NCI-H2196 (cell line): ENCODE measurements at regions not wholly inside any gene's neighbourhood (a gene's known extent, or its start where the extent isn't known, plus 50 kb on each side); places are given as distances from the start of the nearest gene placed in this dataset.
"Not testable (repeated sequence)": the region's sequence is repeated elsewhere in the genome, so short reads cannot be mapped to it uniquely, and the experiment has no call there.

Source experiments
- DNase-seq: peaks from one replicate; lab custom pipeline; 2025; ENCODE audit not compliant: unreplicated experiment; lab: John Stamatoyannopoulos, UW

- no peak for DNase-seq
Measured at GRCh38 chr3:69491975-69492374, 106.1 kb upstream of the FRMD4B start.

DNA sequence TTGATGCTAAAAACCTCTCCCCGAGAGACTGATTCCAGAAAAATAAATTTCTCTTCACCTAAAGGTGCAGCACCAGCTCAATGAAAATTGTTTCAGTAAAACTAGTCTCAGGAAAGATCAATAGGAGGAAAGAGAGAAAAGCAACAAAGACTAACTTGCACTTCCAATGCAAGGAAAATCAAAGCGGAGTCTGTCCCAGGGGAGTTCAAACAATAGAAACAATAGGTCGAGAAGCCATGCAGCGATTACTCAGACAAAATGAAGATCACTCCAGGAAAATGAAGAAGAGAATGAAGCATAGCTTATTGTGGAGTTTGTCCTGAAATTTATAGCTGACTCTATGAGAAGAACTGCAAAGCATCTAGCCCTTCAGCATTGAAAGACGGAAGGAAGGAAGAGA lies 105.1 kb upstream of the FRMD4B start:
- DNase-seq = no peak

DNA sequence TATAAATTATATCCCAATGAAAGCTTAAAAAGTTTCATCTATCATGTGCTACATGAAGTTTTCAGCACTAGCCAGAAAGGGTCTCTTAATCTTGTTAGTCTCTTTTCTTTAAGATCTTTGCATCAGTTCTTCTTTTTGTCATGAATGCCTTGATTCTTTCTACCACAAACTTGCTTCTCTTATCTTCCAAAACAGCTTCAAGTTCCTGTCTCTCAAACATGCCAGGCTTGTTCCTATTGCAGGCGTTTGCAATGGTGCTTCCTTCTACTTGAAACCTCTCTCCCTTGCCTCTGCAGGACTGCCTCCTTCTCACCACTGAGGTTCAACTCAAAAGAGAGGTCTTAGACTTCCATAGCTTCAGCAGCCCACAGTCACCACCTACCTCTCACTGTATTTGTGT lies 104.3 kb upstream of the FRMD4B start:
- no peak for DNase-seq

DNA sequence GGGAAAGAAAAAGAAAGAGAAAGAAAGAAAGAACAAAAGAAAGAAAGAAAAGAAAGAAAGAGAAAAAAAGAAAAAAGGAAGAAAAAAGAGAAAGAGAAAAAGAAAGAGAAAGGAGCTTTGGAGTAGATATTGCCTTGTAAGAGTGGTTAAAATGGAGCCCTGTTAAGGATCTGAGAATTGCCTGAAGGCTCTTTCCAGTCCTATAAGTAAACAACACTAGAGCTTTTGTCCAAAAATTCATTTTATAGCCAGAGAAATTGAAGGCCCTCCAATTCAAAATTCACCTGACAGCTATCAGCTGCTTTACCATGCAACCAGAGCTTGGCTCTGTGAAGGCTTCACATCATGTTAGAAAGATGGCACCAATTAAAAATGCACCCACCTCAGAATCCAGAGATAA lies 102.1 kb upstream of the FRMD4B start:
- no peak for DNase-seq

GRCh38 chr3:69485489-69485888 lies 99.6 kb upstream of the FRMD4B start:
- no peak for DNase-seq

DNA sequence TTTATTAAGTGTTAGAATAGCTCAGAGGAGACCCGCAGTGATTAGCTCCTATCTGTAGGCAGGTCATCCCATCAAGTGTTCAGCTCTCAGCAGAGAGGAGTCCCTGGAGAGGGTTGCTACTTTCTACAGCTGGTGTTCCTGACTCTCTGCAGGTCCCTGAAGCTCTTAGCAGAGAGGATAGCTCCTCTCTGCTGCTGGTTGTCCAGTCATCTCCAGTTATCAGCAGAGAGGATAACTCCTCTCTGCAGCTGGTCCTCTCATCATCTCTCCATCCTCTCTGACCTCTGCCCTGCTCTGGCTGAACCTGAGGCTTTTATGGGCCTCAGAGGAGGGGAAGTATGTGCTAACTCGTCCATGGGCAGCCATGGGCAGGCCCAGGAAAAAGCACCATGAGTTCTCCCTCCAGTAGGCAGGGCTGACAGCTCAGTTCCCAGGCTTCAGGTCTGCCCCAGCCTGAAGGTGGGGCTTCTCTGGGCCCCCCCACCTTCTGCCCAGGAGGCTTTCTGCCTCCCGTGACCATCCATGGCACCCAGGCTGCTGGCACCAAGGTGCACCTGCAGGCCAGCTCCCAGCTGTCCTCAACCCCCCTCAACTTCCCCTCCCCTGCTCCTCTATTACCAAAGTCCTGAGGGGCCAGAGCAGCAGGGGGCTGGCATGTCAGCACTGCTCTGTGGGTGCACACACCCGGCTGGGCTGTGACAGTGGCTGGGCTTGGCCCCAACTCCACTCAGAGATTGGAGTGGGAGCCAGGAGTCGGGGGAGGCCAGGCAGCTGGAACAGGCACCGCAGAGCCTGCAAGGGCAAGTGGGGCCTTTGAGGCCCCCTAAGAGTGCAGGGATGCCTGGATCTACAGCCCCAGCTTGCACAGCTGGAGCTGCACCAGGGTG lies 98.9 kb upstream of the FRMD4B start:
- DNase-seq = no peak

GRCh38 chr3:69483449-69483848 lies 97.6 kb upstream of the FRMD4B start:
- DNase-seq = no peak

DNA sequence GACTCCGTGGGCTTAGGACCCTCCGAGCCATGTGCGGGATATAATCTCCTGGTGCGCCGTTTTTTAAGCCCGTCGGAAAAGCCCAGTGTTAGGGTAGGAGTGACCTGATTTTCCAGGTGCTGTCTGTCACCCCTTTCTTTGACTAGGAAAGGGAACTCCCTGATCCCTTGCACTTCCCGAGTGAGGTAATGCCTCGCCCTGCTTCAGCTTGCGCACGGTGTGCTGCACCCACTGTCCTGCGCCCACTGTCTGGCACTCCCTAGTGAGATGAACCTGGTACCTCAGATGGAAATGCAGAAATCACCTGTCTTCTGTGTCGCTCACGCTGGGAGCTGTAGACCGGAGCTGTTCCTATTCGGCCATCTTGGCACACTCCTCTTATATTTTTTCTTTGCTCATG lies 95.1 kb upstream of the FRMD4B start:
- not testable (repeated sequence) for DNase-seq

- DNase-seq = no peak
Measured at GRCh38 chr3:69474186-69474585, 88.3 kb upstream of the FRMD4B start.

GRCh38 chr3:69472093-69472492 lies 86.2 kb upstream of the FRMD4B start:
- no peak for DNase-seq

DNA sequence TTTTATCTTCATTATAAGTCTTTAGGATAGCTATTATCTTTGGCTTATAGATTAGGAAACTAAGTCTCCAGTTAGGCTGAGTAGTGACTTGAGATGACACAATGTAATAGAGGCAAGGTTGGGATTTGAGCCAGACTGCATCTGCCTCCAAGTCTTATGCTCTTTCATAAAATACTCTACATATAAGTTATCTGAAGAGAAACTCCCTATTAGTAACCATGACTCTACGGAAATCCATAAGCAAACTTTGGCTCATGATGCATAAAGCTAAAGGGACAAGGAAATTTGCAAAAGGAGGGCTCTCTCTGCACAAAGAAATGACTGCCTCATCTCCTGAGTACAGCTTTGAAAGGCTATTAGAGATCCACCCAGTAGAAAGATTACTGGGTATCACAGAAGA lies 77.6 kb upstream of the FRMD4B start:
- no peak for DNase-seq

- DNase-seq = no peak
Measured at GRCh38 chr3:69462826-69463100, 76.9 kb upstream of the FRMD4B start.

GRCh38 chr3:69462022-69462825 lies 76.3 kb upstream of the FRMD4B start:
- no peak for DNase-seq

- no peak for DNase-seq
Measured at GRCh38 chr3:69460034-69460433, 74.1 kb upstream of the FRMD4B start.

GRCh38 chr3:69458803-69459365 lies 73.0 kb upstream of the FRMD4B start:
- no peak for DNase-seq

DNA sequence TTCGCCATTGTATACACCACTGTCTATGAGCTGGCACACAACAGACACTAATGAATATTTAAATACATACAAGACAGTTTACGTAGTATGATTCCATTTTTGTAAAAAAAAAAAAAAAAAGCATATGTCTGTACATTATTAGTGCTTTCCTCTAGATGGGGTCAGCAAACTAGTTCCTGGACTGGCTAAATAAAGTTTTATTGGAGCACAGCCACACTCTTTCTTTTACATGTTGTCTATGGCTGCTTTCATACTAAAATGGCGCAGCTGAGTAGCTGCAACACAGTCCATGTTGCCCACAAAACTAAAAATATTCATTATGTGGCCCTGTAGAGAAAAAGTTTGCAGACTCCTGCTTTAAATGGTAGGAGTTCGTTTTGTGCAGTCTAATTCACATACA lies 70.7 kb upstream of the FRMD4B start:
- DNase-seq = no peak

GRCh38 chr3:69454204-69454787 lies 68.4 kb upstream of the FRMD4B start:
- DNase-seq = no peak

GRCh38 chr3:69452295-69452694 lies 66.4 kb upstream of the FRMD4B start:
- no peak for DNase-seq

DNA sequence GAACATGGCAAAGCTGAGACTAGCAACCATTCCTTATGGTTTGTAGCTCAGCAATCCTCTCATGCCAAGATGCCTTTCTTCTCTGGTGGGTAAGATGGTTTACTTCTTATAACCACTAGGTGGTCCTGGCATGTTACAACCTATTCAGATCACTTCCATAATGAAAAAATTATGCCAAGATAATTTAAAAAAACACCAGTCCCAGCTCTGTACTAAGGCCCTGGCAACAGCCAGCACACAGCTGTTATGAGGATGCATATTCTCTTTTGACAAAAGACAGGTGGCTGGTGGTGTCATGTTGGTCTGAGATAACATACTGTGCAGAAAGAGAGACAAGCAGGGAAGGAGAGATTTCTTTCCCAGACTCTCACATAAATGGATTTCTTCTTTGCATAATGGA lies 65.7 kb upstream of the FRMD4B start:
- DNase-seq = no peak

DNA sequence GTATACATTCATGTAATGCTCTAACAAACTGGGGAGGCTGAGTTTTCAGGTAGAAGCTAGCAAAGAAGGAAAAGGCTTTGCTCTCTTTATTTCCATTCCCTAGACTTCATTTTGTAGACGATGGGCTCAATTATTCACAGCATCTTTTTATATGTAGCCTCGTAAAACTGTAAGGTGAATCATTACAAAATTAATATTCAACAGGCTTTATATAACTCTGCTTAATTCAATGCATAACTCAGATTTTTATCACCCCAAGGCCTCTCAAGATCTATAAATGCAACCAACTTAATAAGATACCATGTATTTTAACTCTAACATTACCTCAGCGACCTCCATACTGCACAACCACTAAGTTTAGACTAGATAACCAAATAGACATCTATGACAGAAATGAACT lies 63.0 kb upstream of the FRMD4B start:
- DNase-seq = no peak

- DNase-seq = no peak
Measured at GRCh38 chr3:69446402-69447072, 60.6 kb upstream of the FRMD4B start.
